Islet of Langerhans (tissue), 1 donor: ENCODE measurements at regions not wholly inside any gene's neighbourhood (a gene's known extent, or its start where the extent isn't known, plus 50 kb on each side); places are given as distances from the start of the nearest gene placed in this dataset.

ENCODE experiments used
- FAIRE-seq: peaks from one replicate; lab custom pipeline; 2011; peaks lifted over from hg19 to GRCh38; lab: Jason Lieb, UNC

GRCh38 chr2:6474161-6475140 is 391.3 kb downstream of the CMPK2 start:
- FAIRE-seq: no peak

GRCh38 chr2:6475155-6475940 is 390.4 kb downstream of the CMPK2 start:
- no peak for FAIRE-seq

- FAIRE-seq: no peak
Measured at GRCh38 chr2:6480514-6480913, 385.2 kb downstream of the CMPK2 start.

- no peak for FAIRE-seq
Measured at GRCh38 chr2:6482256-6482655, 383.5 kb downstream of the CMPK2 start.

- no peak for FAIRE-seq
Measured at GRCh38 chr2:6487765-6488164, 377.9 kb downstream of the CMPK2 start.

- FAIRE-seq: no peak
Measured at GRCh38 chr2:6492573-6492972, 373.1 kb downstream of the CMPK2 start.

- no peak for FAIRE-seq
Measured at GRCh38 chr2:6493266-6493665, 372.4 kb downstream of the CMPK2 start.

- FAIRE-seq: no peak
Measured at GRCh38 chr2:6493669-6494068, 372.0 kb downstream of the CMPK2 start.

- no peak for FAIRE-seq
Measured at GRCh38 chr2:6495466-6495865, 370.2 kb downstream of the CMPK2 start.

- no peak for FAIRE-seq
Measured at GRCh38 chr2:6496376-6496775, 369.3 kb downstream of the CMPK2 start.

- FAIRE-seq: no peak
Measured at GRCh38 chr2:6497048-6497447, 368.7 kb downstream of the CMPK2 start.

GRCh38 chr2:6498841-6499240 is 366.9 kb downstream of the CMPK2 start:
- FAIRE-seq: no peak

- no peak for FAIRE-seq
Measured at GRCh38 chr2:6499691-6500090, 366.0 kb downstream of the CMPK2 start.

GRCh38 chr2:6506361-6506794 is 359.3 kb downstream of the CMPK2 start:
- no peak for FAIRE-seq

GRCh38 chr2:6506859-6507258 is 358.8 kb downstream of the CMPK2 start:
- no peak for FAIRE-seq

GRCh38 chr2:6510532-6510931 is 355.2 kb downstream of the CMPK2 start:
- FAIRE-seq: no peak

GRCh38 chr2:6512589-6512988 is 353.1 kb downstream of the CMPK2 start:
- no peak for FAIRE-seq

GRCh38 chr2:6516674-6517073 is 349.0 kb downstream of the CMPK2 start:
- FAIRE-seq: no peak

- no peak for FAIRE-seq
Measured at GRCh38 chr2:6518361-6518760, 347.3 kb downstream of the CMPK2 start.

GRCh38 chr2:6523476-6523875 is 342.2 kb downstream of the CMPK2 start:
- FAIRE-seq: no peak

GRCh38 chr2:6524691-6525474 is 340.8 kb downstream of the CMPK2 start:
- FAIRE-seq: no peak

- FAIRE-seq: no peak
Measured at GRCh38 chr2:6525475-6525964, 340.2 kb downstream of the CMPK2 start.
